Hepatocyte (in vitro differentiated cells): ENCODE measurements at regions not wholly inside any gene's neighbourhood (a gene's known extent, or its start where the extent isn't known, plus 50 kb on each side); places are given as distances from the start of the nearest gene placed in this dataset.

ENCODE experiments used
- CTCF ChIP-seq: fragments of 200-600 bp; sonication (generic); IDR thresholded peaks from 2 replicates; pipeline ENCODE4 v1.5.1; 2016; ENCODE audit warnings: antibody characterized with exemption, mild to moderate bottlenecking; ENCODE audit not compliant: poor library complexity
- EZH2 ChIP-seq: fragments of 200-600 bp; sonication (generic); IDR thresholded peaks from 2 replicates; pipeline ENCODE4 v1.6.1; 2016; ENCODE audit warnings: antibody characterized with exemption, mild to moderate bottlenecking, borderline replicate concordance
- EZH2phosphoT487 ChIP-seq: fragments of 200-600 bp; sonication (generic); IDR thresholded peaks from one replicate; pipeline ENCODE4 v1.6.1; 2018; ENCODE audit warnings: antibody characterized with exemption, mild to moderate bottlenecking, low read depth, moderate library complexity; ENCODE audit not compliant: unreplicated experiment, severe bottlenecking

- TF ChIP-seq CTCF: no peak
- no peak for TF ChIP-seq EZH2phosphoT487
- TF ChIP-seq EZH2: no peak
Measured at GRCh38 chr12:27164330-27165040, 79.6 kb upstream of the STK38L start.
